GM12874 (cell line): ENCODE measurements at regions not wholly inside any gene's neighbourhood (a gene's known extent, or its start where the extent isn't known, plus 50 kb on each side); places are given as distances from the start of the nearest gene placed in this dataset.

Source experiments
- CTCF ChIP-seq: IDR thresholded peaks from 2 replicates; pipeline ENCODE4 v1.5.1; 2011; ENCODE audit warnings: low read depth, mild to moderate bottlenecking, control low read depth, low read length, moderate library complexity; ENCODE audit not compliant: insufficient read depth

- no peak for TF ChIP-seq CTCF
Measured at GRCh38 chr7:42597300-42597699, 314.6 kb downstream of the C7orf25 start.

GRCh38 chr7:42596737-42597136 lies 315.1 kb downstream of the C7orf25 start:
- TF ChIP-seq CTCF: no peak

- TF ChIP-seq CTCF: no peak
Measured at GRCh38 chr7:42593860-42594259, 318.0 kb downstream of the C7orf25 start.

GRCh38 chr7:42590771-42591310 lies 321.0 kb downstream of the C7orf25 start:
- TF ChIP-seq CTCF: no peak

- no peak for TF ChIP-seq CTCF
Measured at GRCh38 chr7:42588876-42589275, 323.0 kb downstream of the C7orf25 start.

- TF ChIP-seq CTCF: no peak
Measured at GRCh38 chr7:42587806-42588205, 324.1 kb downstream of the C7orf25 start.

DNA sequence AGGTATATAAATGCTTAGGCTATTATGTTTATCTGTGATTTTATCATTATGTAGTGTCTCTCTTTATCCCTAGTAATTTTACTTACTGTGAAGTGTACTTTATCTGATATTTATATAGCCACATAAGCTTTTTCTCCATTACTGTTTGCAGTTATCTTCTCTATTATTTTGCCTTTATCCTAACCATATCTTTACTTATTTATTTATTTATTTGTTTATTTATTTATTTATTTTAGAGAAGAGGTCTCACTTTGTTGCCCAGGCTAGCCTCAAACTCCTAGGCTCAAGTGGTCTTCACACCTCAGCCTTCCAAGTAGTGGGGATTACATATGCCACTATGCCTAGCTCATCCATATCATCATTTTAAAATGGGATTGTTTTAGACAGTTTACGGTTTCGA lies 331.8 kb downstream of the C7orf25 start:
- no peak for TF ChIP-seq CTCF

- TF ChIP-seq CTCF: no peak
Measured at GRCh38 chr7:42575171-42575570, 336.7 kb downstream of the C7orf25 start.
